ENCODE measurements at regions not wholly inside any gene's neighbourhood (a gene's known extent, or its start where the extent isn't known, plus 50 kb on each side); places are given as distances from the start of the nearest gene placed in this dataset.

- TF ChIP-seq MBD1 (CRISPR knock-in tag; IDR thresholded peaks at IDR 0.05), result no peak
- TF ChIP-seq ZNF212 (CRISPR knock-in tag; IDR thresholded peaks at IDR 0.05), result no peak
- TF ChIP-seq MECOM (CRISPR knock-in tag; IDR thresholded peaks at IDR 0.05), result no peak
- no peak for TF ChIP-seq TAF9B (IDR thresholded peaks at IDR 0.05; ENCODE audit: partially characterized antibody)
- no peak for TF ChIP-seq PPARD (CRISPR knock-in tag; IDR thresholded peaks at IDR 0.05)
These were observed 207.4 kb upstream of the CDH13 start (continued) for GRCh38 chr16:82419332-82419731.

GRCh38 chr16:82414476-82414875 lies 212.3 kb upstream of the CDH13 start:
- no peak for DNase-seq (ENCODE audit: extremely low read depth in 1 of 4, low spot score in 3 of 4)
- intact Hi-C loops (cut with micrococcal nuclease) (no loop called here), in situ Hi-C loops (cut with MboI) (no loop called here)
- Histone ChIP-seq H3K4me3 (no peak overlapping the region), H3K27me3 (ENCODE audit: control insufficient read depth in 2 of 2, insufficient read depth in 2 of 2, low read length in 2 of 2) (no peaks in the 10 kb centered on the region), H3K27ac (ENCODE audit: extremely low read depth, low read depth, low read length) (no peak overlapping the region), H3K4me2 (ENCODE audit: insufficient read depth, low read length) (no peak overlapping the region), H3K9me3 (replicated peaks; ENCODE audit: control insufficient read depth, insufficient read depth, low read depth, low read length) (peaks cover under 1% of the 10 kb centered on the region; the same call in 1 of the 2 replicates), H2AFZ (ENCODE audit: low read depth, low read length) (no peak overlapping the region), H3K36me3 (ENCODE audit: control insufficient read depth, insufficient read depth, low read length) (no peaks in the 10 kb centered on the region), H3K79me2 (ENCODE audit: control insufficient read depth, insufficient read depth, low read length) (no peaks in the 10 kb centered on the region), H4K20me1 (replicated peaks; ENCODE audit: control insufficient read depth, insufficient read depth, low read length) (no peaks in the 10 kb centered on the region), H3K9ac (ENCODE audit: insufficient read depth in 1 of 2, low read depth in 2 of 2, low read length in 2 of 2) (no peak overlapping the region), H3K9me1 (ENCODE audit: control insufficient read depth, insufficient read depth, low read length) (no peaks in the 10 kb centered on the region), H3K4me1 (replicated peaks in 1 of 2; ENCODE audit: control insufficient read depth in 2 of 2, insufficient read depth in 2 of 2, low read length in 2 of 2) (no peaks in the 10 kb centered on the region)
- CTCF ChIA-PET (ENCODE audit: low intra/inter-chr PET ratio), result no interaction called here
- no TSS peak for BruUV-seq (replicated peaks)
- POLR2A ChIA-PET, result no interaction called here
- FAIRE-seq, result no peak
- WGBS (ENCODE audit: insufficient coverage, low coverage, missing lambda C conversion rate), result 0% methylated on average over 3 of the region's 3 CpGs
- no peak for ATAC-seq
- TF ChIP-seq RBM17 (IDR thresholded peaks at IDR 0.05; ENCODE audit: borderline replicate concordance, low read depth, low read length) (no peak), NONO (IDR thresholded peaks at IDR 0.05; ENCODE audit: low read depth in 2 of 2, low read length in 1 of 2) (no peak)
- TF ChIP-seq, protein P1, sequence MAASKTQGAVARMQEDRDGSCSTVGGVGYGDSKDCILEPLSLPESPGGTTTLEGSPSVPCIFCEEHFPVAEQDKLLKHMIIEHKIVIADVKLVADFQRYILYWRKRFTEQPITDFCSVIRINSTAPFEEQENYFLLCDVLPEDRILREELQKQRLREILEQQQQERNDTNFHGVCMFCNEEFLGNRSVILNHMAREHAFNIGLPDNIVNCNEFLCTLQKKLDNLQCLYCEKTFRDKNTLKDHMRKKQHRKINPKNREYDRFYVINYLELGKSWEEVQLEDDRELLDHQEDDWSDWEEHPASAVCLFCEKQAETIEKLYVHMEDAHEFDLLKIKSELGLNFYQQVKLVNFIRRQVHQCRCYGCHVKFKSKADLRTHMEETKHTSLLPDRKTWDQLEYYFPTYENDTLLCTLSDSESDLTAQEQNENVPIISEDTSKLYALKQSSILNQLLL (CRISPR knock-in tag; IDR thresholded peaks at IDR 0.05; ENCODE audit: borderline replicate concordance), result no peak
- TF ChIP-seq, protein P2, sequence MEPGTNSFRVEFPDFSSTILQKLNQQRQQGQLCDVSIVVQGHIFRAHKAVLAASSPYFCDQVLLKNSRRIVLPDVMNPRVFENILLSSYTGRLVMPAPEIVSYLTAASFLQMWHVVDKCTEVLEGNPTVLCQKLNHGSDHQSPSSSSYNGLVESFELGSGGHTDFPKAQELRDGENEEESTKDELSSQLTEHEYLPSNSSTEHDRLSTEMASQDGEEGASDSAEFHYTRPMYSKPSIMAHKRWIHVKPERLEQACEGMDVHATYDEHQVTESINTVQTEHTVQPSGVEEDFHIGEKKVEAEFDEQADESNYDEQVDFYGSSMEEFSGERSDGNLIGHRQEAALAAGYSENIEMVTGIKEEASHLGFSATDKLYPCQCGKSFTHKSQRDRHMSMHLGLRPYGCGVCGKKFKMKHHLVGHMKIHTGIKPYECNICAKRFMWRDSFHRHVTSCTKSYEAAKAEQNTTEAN (CRISPR knock-in tag; IDR thresholded peaks at IDR 0.05), result no peak

All from K562 (cell line).